ENCODE measurements at regions not wholly inside any gene's neighbourhood (a gene's known extent, or its start where the extent isn't known, plus 50 kb on each side); places are given as distances from the start of the nearest gene placed in this dataset. TPM values are rescaled to one million over a fixed set of nuclear protein-coding genes. Genes with fewer than 3 reads are reported as not detected.
"Not testable (repeated sequence)": the region's sequence is repeated elsewhere in the genome, so short reads cannot be mapped to it uniquely, and the experiment has no call there.

- DNase-seq (ENCODE audit: low read depth, low spot score) = no peak
- H3K27me3 ChIP-seq (ENCODE audit: control insufficient read depth, insufficient read depth, low read length) = no peaks in the 10 kb centered on the region
- H3K4me3 ChIP-seq (ENCODE audit: low read depth, low read length) = no peak overlapping the region
- no peaks in the 10 kb centered on the region; the same call in 1 of the 2 replicates for H3K9me3 ChIP-seq (ENCODE audit: control insufficient read depth, insufficient read depth, low read length)
- ChIA-PET POLR2A (no interaction called here), CTCF (no interaction called here)
- no peak for TF ChIP-seq CTCF (IDR thresholded peaks at IDR 0.05; ENCODE audit: low read depth, low read length)
- no peak overlapping the region for H3K27ac ChIP-seq (ENCODE audit: low read depth, low read length)
Observed at GRCh38 chr12:33942172-33942571, 80.1 kb upstream of the ALG10 start.

- Histone ChIP-seq H3K27ac (ENCODE audit: low read depth, low read length) (no peak overlapping the region), H3K4me3 (ENCODE audit: low read depth, low read length) (no peak overlapping the region), H3K27me3 (ENCODE audit: control insufficient read depth, insufficient read depth, low read length) (no peaks in the 10 kb centered on the region), H3K9me3 (ENCODE audit: control insufficient read depth, insufficient read depth, low read length) (no peaks in the 10 kb centered on the region; the same call in 1 of the 2 replicates)
- POLR2A ChIA-PET = no interaction called here
- TF ChIP-seq CTCF (IDR thresholded peaks at IDR 0.05; ENCODE audit: low read depth, low read length) = no peak
- no peak for DNase-seq (ENCODE audit: low read depth, low spot score)
- CTCF ChIA-PET = no interaction called here
Observed at GRCh38 chr12:33944703-33945437, 77.4 kb upstream of the ALG10 start.

GRCh38 chr12:33945438-33945784 is 76.9 kb upstream of the ALG10 start:
- TF ChIP-seq CTCF (IDR thresholded peaks at IDR 0.05; ENCODE audit: low read depth, low read length) = no peak
- H3K9me3 ChIP-seq (ENCODE audit: control insufficient read depth, insufficient read depth, low read length) = peaks cover 1% of the 10 kb centered on the region; the same call in 1 of the 2 replicates
- H3K27me3 ChIP-seq (ENCODE audit: control insufficient read depth, insufficient read depth, low read length) = no peaks in the 10 kb centered on the region
- H3K4me3 ChIP-seq (ENCODE audit: low read depth, low read length) = no peak overlapping the region
- H3K27ac ChIP-seq (ENCODE audit: low read depth, low read length) = no peak overlapping the region
- CTCF ChIA-PET = no interaction called here
- POLR2A ChIA-PET = no interaction called here
- DNase-seq (ENCODE audit: low read depth, low spot score) = no peak

GRCh38 chr12:33966219-33966618 is 56.1 kb upstream of the ALG10 start:
- CTCF ChIA-PET; H3K27me3 ChIP-seq (ENCODE audit: control insufficient read depth, insufficient read depth, low read length); POLR2A ChIA-PET: not testable (repeated sequence)

GRCh38 chr12:33967760-33968159 is 54.5 kb upstream of the ALG10 start:
- Histone ChIP-seq H3K27me3 (ENCODE audit: control insufficient read depth, insufficient read depth, low read length) (no peaks in the 10 kb centered on the region), H3K4me3 (ENCODE audit: low read depth, low read length) (no peak overlapping the region), H3K9me3 (ENCODE audit: control insufficient read depth, insufficient read depth, low read length) (peaks cover 3% of the 10 kb centered on the region; the same call in 1 of the 2 replicates), H3K27ac (ENCODE audit: low read depth, low read length) (no peak overlapping the region)
- no peak for DNase-seq (ENCODE audit: low read depth, low spot score)
- CTCF ChIA-PET = no interaction called here
- no peak for TF ChIP-seq CTCF (IDR thresholded peaks at IDR 0.05; ENCODE audit: low read depth, low read length)
- POLR2A ChIA-PET = no interaction called here

More at GRCh38 chr12:33966219-33966618, 56.1 kb upstream of the ALG10 start:
- H3K9me3 ChIP-seq (ENCODE audit: control insufficient read depth, insufficient read depth, low read length); H3K27ac ChIP-seq (ENCODE audit: low read depth, low read length); H3K4me3 ChIP-seq (ENCODE audit: low read depth, low read length); DNase-seq (ENCODE audit: low read depth, low spot score): not testable (repeated sequence)

Small RNA genes lying in the stretch of these regions (small RNA-seq; reads per million reads assigned to genes)
- not detected for gene RNU6-400P (ENCODE audit: insufficient read length, low read depth)
- gene RNU6-472P (ENCODE audit: insufficient read length, low read depth) = not detected
